Mucosa of descending colon (tissue), 3 donors: ENCODE measurements at regions not wholly inside any gene's neighbourhood (a gene's known extent, or its start where the extent isn't known, plus 50 kb on each side); places are given as distances from the start of the nearest gene placed in this dataset.

Source experiments
- ATAC-seq: fragments of 200-7000 bp; cut with Tn5 transposase; one replicate; pipeline ENCODE4 v1.9.1; 2020; ENCODE audit warnings: mild to moderate bottlenecking, moderate library complexity
- DNase-seq, 3 donors: peaks; one replicate each; pipeline ENCODE4 v3.0.0-alpha.2; 2020
- H3K36me3 ChIP-seq: fragments of 200-600 bp; one replicate; pipeline ENCODE4 v1.8.0; 2021; ENCODE audit warnings: low read depth, mild to moderate bottlenecking
- H3K4me1 ChIP-seq: fragments of 200-600 bp; one replicate; pipeline ENCODE4 v1.8.0; 2021; ENCODE audit warnings: low read depth, mild to moderate bottlenecking
- H3K4me3 ChIP-seq: fragments of 200-600 bp; one replicate; pipeline ENCODE4 v1.8.0; 2021; ENCODE audit warnings: mild to moderate bottlenecking
- H3K9me3 ChIP-seq: fragments of 200-600 bp; one replicate; pipeline ENCODE4 v1.8.0; 2021; ENCODE audit warnings: mild to moderate bottlenecking
- intact Hi-C, 2 donors: fragments of 100-400 bp; cut with DNase I in 1 of 2; cut with micrococcal nuclease in 1 of 2; formaldehyde crosslinking; loops; one replicate each; pipeline versions ENCODE4 v1.11.0 to v1.11.1; 2022; cut with DNase I, micrococcal nuclease
- TF ChIP-seq, protein P1 (sequence below): fragments of 200-600 bp; IDR thresholded peaks from one replicate; pipeline ENCODE4 v1.8.0; 2022; ENCODE audit warnings: antibody characterized with exemption, mild to moderate bottlenecking
- donor health status: DM: no; HTN: no; CAD: no; lungs with moderate emphysema.
- donor health status: DM: no; HTN: no; CAD: no.
- donor health status: DM: no; HTN: yes; CAD: no.

DNA sequence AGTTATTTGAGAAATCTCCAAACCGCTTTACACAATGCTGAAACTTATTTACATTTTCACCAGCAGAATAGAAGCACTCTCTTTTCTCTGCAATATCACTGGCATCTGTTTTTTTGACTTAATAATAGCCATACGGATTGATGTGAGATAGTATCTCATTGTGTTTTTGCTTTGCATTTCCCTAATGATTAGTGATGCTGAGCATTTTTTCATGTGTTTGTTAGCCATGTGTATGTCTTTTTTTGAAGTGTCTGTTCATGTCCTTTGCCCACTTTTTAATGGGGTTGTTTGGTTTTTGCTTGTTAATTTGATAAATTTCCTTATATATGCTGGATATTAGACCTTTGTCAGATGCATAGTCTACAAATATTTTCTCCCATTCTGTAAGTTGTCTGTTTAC lies 73.6 kb downstream of the FBXO5 start:
- H3K4me3 ChIP-seq, result no peak overlapping the region
- intact Hi-C loops, result no loop called here
- no peaks in the 10 kb centered on the region for H3K4me1 ChIP-seq
- ATAC-seq (no peak), DNase-seq (no peak)
- H3K36me3 ChIP-seq, result no peaks in the 10 kb centered on the region
- no peaks in the 10 kb centered on the region for H3K9me3 ChIP-seq
- TF ChIP-seq, protein P1, sequence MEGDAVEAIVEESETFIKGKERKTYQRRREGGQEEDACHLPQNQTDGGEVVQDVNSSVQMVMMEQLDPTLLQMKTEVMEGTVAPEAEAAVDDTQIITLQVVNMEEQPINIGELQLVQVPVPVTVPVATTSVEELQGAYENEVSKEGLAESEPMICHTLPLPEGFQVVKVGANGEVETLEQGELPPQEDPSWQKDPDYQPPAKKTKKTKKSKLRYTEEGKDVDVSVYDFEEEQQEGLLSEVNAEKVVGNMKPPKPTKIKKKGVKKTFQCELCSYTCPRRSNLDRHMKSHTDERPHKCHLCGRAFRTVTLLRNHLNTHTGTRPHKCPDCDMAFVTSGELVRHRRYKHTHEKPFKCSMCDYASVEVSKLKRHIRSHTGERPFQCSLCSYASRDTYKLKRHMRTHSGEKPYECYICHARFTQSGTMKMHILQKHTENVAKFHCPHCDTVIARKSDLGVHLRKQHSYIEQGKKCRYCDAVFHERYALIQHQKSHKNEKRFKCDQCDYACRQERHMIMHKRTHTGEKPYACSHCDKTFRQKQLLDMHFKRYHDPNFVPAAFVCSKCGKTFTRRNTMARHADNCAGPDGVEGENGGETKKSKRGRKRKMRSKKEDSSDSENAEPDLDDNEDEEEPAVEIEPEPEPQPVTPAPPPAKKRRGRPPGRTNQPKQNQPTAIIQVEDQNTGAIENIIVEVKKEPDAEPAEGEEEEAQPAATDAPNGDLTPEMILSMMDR, result no peak

DNA sequence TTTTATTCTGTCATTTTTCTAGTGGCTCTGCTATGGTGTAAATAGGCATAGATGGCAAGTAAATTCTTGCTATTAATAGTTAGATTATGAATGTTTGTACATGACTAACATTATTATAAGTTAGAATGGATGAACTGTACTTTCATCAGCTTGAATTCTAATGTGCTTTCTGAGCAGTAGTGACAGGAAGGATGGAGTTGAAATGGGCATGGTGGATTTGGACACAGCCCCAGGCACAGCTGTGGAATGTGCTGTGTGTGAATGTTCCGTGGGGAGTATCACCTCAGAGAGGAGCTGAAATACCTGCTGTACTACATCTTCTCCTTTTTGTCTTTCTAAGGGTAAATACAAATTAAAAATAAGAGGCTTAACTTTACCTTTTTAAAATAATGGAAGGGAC lies 66.8 kb downstream of the FBXO5 start:
- Histone ChIP-seq H3K9me3 (no peaks in the 10 kb centered on the region), H3K36me3 (no peaks in the 10 kb centered on the region), H3K4me3 (no peak overlapping the region), H3K4me1 (no peaks in the 10 kb centered on the region)
- ATAC-seq, result no peak
- TF ChIP-seq, protein P1, result no peak
- intact Hi-C loops, result no loop called here
- no peak for DNase-seq

DNA sequence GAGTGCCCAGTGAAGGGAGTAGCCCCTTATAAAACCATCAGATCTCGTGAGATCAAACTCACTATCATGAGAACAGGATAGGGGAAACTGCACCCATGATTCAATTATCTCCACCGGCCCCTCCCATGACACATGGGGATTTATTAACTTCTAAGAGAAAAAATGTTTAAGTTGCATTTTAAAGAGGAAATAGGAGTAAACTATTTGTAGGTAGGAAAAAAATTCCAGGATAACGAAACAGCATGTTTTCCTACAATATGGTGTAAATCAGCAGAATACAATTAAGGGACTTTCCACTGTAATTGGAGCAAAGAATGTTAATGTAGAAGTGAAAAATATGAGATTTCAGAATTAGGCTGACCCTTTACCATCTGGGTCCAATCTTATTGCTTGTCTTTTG lies 63.9 kb downstream of the FBXO5 start:
- intact Hi-C loops, result no loop called here
- Histone ChIP-seq H3K4me1 (no peaks in the 10 kb centered on the region), H3K36me3 (no peaks in the 10 kb centered on the region), H3K4me3 (no peak overlapping the region), H3K9me3 (no peaks in the 10 kb centered on the region)
- TF ChIP-seq, protein P1, result no peak
- no peak for DNase-seq
- ATAC-seq, result no peak

DNA sequence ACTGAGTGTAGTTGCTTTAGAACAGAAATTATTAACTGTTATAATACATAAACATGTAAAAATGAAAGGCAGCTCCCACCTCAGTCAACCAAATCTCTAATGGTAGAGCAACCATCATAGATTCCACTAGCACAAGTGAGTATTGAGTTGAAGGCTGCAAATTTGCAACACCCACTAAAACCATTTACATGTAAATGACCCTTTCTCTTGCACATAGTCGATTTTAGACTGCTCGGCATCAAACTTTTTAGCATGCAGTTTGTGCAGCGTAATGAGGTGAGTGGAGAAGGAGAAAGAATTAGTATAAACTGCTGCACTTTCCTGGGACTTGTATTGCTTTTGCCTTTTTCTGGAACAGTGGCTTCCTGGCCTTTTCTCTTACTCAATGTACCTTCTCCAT lies 62.8 kb downstream of the FBXO5 start:
- intact Hi-C loops, result no loop called here
- DNase-seq (no peak), ATAC-seq (no peak)
- no peaks in the 10 kb centered on the region for H3K4me1 ChIP-seq
- H3K9me3 ChIP-seq, result no peaks in the 10 kb centered on the region
- TF ChIP-seq, protein P1, result no peak
- no peaks in the 10 kb centered on the region for H3K36me3 ChIP-seq
- no peak overlapping the region for H3K4me3 ChIP-seq
